PC-3 (cell line): ENCODE measurements at regions not wholly inside any gene's neighbourhood (a gene's known extent, or its start where the extent isn't known, plus 50 kb on each side); places are given as distances from the start of the nearest gene placed in this dataset.
A peak's percentile ranks its signal among the peaks of the same experiment; 100 is the strongest.

Source experiments
- ATAC-seq: fragments of 200-7000 bp; cut with Tn5 transposase; 2 replicates; pipeline ENCODE4 v1.9.1; 2020; ENCODE audit warnings: mild to moderate bottlenecking, moderate library complexity
- BruUV-seq: library from RNA; stranded (reverse); fragments of 400-500 nt; replicated peaks from 2 replicates; lab custom pipeline; 2021; lab: Mats Ljungman, UMichigan
- CTCF ChIA-PET: fragments of 300-600 bp; sonication (Branson Sonifier 250); formaldehyde crosslinking; loops from one replicate; lab custom pipeline; 2022; ENCODE audit warnings: antibody characterized with exemption; lab: Charles Lee
- POLR2A ChIA-PET: fragments of 300-600 bp; sonication (Branson Sonifier 250); formaldehyde crosslinking; loops from one replicate; lab custom pipeline; 2022; ENCODE audit warnings: antibody characterized with exemption; ENCODE audit not compliant: unreplicated experiment; lab: Charles Lee
- DNase-seq: peaks from one replicate; pipeline ENCODE4 v3.0.0-alpha.2; 2015
- H2AFZ ChIP-seq: fragments of 300-600 bp; sonication (generic); 2 replicates; pipeline ENCODE4 v1.6.0; 2016; ENCODE audit warnings: antibody characterized with exemption, low read length
- H3F3A ChIP-seq: fragments of 300-600 bp; sonication (generic); one replicate; pipeline ENCODE4 v1.6.0; 2017; ENCODE audit warnings: antibody characterized with exemption, low read length, control low read depth, mild to moderate bottlenecking; ENCODE audit not compliant: unreplicated experiment
- H3K27ac ChIP-seq: fragments of 300-600 bp; sonication (generic); 2 replicates; pipeline ENCODE4 v1.5.1; 2016; ENCODE audit warnings: mild to moderate bottlenecking, low read length
- H3K27me3 ChIP-seq: fragments of 300-600 bp; sonication (generic); 2 replicates; pipeline ENCODE4 v1.6.1; 2016; ENCODE audit warnings: low read length, mixed read lengths
- H3K36me3 ChIP-seq: fragments of 300-600 bp; sonication (generic); 2 replicates; pipeline ENCODE4 v1.6.1; 2016; ENCODE audit warnings: low read depth, mixed run types, low read length, mixed read lengths
- H3K4me1 ChIP-seq: fragments of 300-600 bp; sonication (generic); 2 replicates; pipeline ENCODE4 v1.5.1; 2016; ENCODE audit warnings: low read length; ENCODE audit not compliant: insufficient read depth
- H3K4me2 ChIP-seq: fragments of 300-600 bp; sonication (generic); 2 replicates; pipeline ENCODE4 v1.6.0; 2016; ENCODE audit warnings: low read length
- H3K4me3 ChIP-seq: fragments of 300-600 bp; sonication (generic); 2 replicates; pipeline ENCODE4 v1.5.1; 2016; ENCODE audit warnings: mild to moderate bottlenecking, low read length, mixed read lengths
- H3K79me2 ChIP-seq: fragments of 300-600 bp; sonication (generic); 2 replicates; pipeline ENCODE4 v1.6.1; 2017; ENCODE audit warnings: low read length, mixed read lengths
- H3K9ac ChIP-seq: fragments of 300-600 bp; sonication (generic); 2 replicates; pipeline ENCODE4 v1.6.0; 2016; ENCODE audit warnings: mild to moderate bottlenecking, low read length
- H3K9me2 ChIP-seq: fragments of 300-600 bp; sonication (generic); replicated peaks from 2 replicates; pipeline ENCODE4 v1.6.1; 2016; ENCODE audit warnings: mixed run types, low read length, mixed read lengths
- H3K9me3 ChIP-seq: fragments of 300-600 bp; sonication (generic); 2 replicates; pipeline ENCODE4 v1.6.1; 2016; ENCODE audit warnings: low read length, mixed read lengths
- H4K20me1 ChIP-seq: fragments of 300-600 bp; sonication (generic); 2 replicates; pipeline ENCODE4 v1.6.1; 2016; ENCODE audit warnings: low read length, mixed read lengths
- CTCF ChIP-seq: fragments of 300-600 bp; sonication (generic); conservative IDR thresholded peaks from 2 replicates; pipeline ENCODE4 v1.5.1; 2017; ENCODE audit warnings: antibody characterized with exemption, low read depth, mild to moderate bottlenecking, low read length
- EZH2 ChIP-seq: fragments of 300-600 bp; sonication (generic); IDR thresholded peaks from one replicate; pipeline ENCODE4 v1.6.1; 2017; ENCODE audit warnings: antibody characterized with exemption, mild to moderate bottlenecking, low read length; ENCODE audit not compliant: unreplicated experiment
- EZH2phosphoT487 ChIP-seq: fragments of 300-600 bp; sonication (generic); IDR thresholded peaks from 2 replicates; pipeline ENCODE4 v1.6.1; 2018; ENCODE audit warnings: mild to moderate bottlenecking, antibody characterized with exemption, low read length, borderline replicate concordance
- intact Hi-C: fragments of 100-400 bp; cut with micrococcal nuclease; formaldehyde crosslinking; loops from 2 replicates; pipeline ENCODE4 v1.9.0; 2023

GRCh38 chr14:101101456-101102056 lies 198.0 kb upstream of the RTL1 start:
- no peaks in the 10 kb centered on the region for H3K79me2 ChIP-seq
- ATAC-seq: peak; percentile 74
- H3K36me3 ChIP-seq: no peaks in the 10 kb centered on the region
- peak; percentile 54 for DNase-seq
- intact Hi-C loops: no loop called here
- no peaks in the 10 kb centered on the region for H4K20me1 ChIP-seq
- ChIA-PET POLR2A (no interaction called here), CTCF (no interaction called here)
- BruUV-seq: no TSS peak
- H2AFZ ChIP-seq: no peak overlapping the region
- TF ChIP-seq EZH2 (no peak), CTCF (no peak), EZH2phosphoT487 (no peak)
- no peak overlapping the region for H3K4me2 ChIP-seq
- no peak overlapping the region for H3K4me3 ChIP-seq
- H3K27ac ChIP-seq: no peak overlapping the region
- no peaks in the 10 kb centered on the region for H3F3A ChIP-seq
- no peaks in the 10 kb centered on the region for H3K9me3 ChIP-seq
- H3K9ac ChIP-seq: no peak overlapping the region
- H3K4me1 ChIP-seq: peaks cover 19% of the 10 kb centered on the region
- H3K9me2 ChIP-seq: no peaks in the 10 kb centered on the region
- H3K27me3 ChIP-seq: no peaks in the 10 kb centered on the region

DNA sequence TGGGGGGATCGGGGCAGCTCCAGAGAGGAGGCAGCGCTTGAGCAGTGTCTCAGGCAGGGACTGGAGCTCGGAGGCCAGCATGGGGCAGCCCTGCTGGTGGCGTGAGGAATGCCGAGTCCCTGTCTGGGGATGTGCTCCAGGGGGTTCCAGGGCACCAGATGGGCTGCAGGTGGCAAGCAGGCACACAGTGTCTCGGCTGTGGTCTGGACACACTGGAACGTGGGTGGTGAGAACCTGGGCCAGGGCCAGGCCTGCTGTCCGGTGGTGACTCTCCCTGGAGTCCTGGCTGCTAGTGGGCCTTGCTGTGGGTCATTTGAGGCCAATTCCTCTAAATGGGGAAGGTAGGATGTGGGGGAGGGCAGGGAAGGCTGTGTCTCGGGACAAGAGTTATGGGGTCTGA lies 199.4 kb upstream of the RTL1 start:
- Histone ChIP-seq H3K79me2 (no peaks in the 10 kb centered on the region), H3K4me3 (no peak overlapping the region), H4K20me1 (no peaks in the 10 kb centered on the region), H3K4me1 (peaks cover 10% of the 10 kb centered on the region), H3K9ac (no peak overlapping the region), H3K36me3 (no peaks in the 10 kb centered on the region), H3K9me2 (no peaks in the 10 kb centered on the region), H3F3A (no peaks in the 10 kb centered on the region), H3K4me2 (no peak overlapping the region), H3K9me3 (no peaks in the 10 kb centered on the region), H2AFZ (no peak overlapping the region), H3K27me3 (no peaks in the 10 kb centered on the region), H3K27ac (no peak overlapping the region)
- ChIA-PET POLR2A (no interaction called here), CTCF (no interaction called here)
- no TSS peak for BruUV-seq
- TF ChIP-seq CTCF (no peak), EZH2phosphoT487 (no peak), EZH2 (no peak)
- ATAC-seq: no peak
- no peak for DNase-seq
- intact Hi-C loops: no loop called here

DNA sequence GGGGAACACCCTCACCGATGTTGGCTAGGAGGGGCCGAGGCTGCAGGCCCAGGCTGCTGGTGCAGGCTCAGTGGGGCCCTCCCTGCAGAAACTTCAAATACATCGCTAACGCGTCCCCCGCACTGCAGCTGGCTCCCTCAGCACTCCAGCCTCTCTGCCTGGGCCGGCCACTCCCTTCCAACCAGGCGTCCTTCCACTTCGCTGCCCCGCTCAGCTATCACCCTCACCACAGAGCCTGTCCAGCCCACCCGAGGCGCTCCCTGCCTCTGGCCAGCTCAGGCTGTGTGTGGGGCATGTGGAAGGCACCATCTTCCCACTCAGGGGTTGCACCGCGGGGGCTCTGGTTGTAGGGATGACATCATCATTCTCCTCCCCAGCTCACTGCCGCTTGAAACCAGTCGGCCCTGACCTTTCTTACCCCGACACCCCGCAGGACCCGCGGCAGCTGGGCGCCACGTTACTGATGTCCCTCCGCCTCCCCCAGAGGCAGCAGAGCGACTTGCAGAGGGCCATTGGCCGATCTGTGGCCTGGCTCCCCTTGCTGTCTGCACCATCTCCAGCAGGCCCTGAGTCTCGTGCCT lies 199.9 kb upstream of the RTL1 start:
- Histone ChIP-seq H4K20me1 (no peaks in the 10 kb centered on the region), H3K27me3 (no peaks in the 10 kb centered on the region), H3K9ac (no peak overlapping the region), H3F3A (no peaks in the 10 kb centered on the region), H2AFZ (no peak overlapping the region), H3K4me2 (no peak overlapping the region), H3K36me3 (no peaks in the 10 kb centered on the region), H3K9me2 (no peaks in the 10 kb centered on the region), H3K4me1 (peaks cover 10% of the 10 kb centered on the region), H3K4me3 (no peak overlapping the region), H3K9me3 (no peaks in the 10 kb centered on the region), H3K27ac (no peak overlapping the region), H3K79me2 (no peaks in the 10 kb centered on the region)
- BruUV-seq: no TSS peak
- DNase-seq (no peak), ATAC-seq (no peak)
- ChIA-PET POLR2A (no interaction called here), CTCF (no interaction called here)
- intact Hi-C loops: no loop called here
- no peak for TF ChIP-seq EZH2
- no peak for TF ChIP-seq CTCF
- no peak for TF ChIP-seq EZH2phosphoT487
